HG03280 (cell line): ENCODE measurements at regions not wholly inside any gene's neighbourhood (a gene's known extent, or its start where the extent isn't known, plus 50 kb on each side); places are given as distances from the start of the nearest gene placed in this dataset.

Experiments
- ATAC-seq: cut with Tn5 transposase; IDR thresholded peaks from one replicate; pipeline ENCODE4 v1.9.1; 2021; ENCODE audit warnings: mild to moderate bottlenecking, moderate library complexity; ENCODE audit not compliant: unreplicated experiment

DNA sequence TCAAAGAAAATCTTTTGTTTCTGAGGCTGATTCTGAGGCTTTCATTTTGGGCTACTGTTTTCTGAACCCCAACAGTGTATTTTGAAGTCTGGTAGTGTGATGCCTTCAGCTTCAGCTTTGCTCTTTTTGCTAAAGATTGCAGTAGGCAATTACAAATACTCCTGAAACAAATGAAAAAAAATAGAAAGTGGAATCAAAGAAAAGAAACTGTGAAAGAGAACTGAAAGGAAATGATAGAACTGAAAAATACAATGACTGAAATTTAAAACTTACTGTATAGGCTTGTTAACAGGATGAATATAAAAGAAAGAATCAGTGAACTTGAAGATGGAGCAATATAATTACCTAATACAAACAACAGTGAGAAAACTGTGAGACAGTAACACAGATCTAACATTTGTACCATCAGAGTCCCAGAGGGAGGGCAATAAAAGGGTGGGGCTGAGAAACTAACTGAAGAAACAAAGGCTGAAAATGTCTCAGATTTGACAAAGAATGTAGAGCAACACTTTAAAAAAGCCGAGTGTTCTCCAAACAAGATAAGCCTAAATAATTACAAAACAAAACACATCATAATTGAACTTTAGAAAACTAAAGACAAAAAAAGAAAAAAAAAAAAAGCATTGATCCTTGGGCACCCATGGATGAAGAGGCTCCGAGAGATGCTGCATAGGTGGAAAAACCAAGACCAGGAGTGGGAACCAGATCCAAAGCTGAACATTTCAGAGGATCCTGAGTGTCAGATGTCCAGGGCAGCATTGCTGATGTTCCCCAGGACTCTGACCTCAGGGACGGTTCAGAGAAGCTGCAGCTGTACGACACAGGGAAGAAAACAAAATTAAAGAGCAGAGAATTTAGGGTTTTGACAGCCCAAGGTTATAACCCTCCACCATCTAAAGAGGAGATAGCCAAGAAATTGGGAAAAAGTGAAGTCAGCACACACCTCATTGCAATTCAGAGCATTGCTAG, 223.2 kb upstream of the IGFBP3 start:
- ATAC-seq = no peak

DNA sequence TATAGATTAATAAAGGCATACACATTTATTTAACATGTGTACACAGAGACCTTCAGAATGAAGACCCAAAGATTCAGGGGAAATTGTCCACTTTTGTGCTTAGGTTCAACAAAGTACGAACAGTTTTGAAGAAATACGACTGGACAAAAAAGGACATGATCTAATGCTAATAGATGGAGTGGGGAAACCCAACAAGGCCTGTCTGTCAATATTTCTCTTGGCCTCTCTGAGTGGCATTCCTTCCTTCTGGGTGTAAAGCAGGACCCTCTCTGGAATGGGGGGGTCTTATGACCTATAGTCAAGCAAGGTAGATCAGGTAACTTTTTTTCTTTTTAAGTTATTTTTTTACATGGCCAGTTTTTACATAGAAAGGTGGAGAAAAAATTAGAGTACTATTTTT, 222.3 kb upstream of the IGFBP3 start:
- no peak for ATAC-seq

DNA sequence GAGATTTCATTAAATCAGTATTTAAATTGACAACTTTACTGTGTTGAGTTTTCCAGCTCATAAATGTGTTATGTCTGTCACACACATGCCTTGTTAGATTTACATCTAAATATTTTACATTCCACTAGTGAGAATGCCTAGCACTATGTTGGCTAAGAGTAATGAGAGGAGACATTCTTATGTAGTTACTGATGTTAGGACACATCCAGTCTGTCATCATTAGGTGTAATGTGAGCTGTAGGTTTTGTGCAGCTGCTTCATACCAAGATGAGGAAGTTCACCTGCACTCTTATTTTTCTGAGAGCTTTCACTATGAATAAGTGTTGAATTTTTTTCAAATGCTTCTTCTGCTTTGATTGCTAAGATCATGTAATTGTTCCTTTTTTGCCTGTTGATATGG, 218.0 kb upstream of the IGFBP3 start:
- ATAC-seq = no peak

DNA sequence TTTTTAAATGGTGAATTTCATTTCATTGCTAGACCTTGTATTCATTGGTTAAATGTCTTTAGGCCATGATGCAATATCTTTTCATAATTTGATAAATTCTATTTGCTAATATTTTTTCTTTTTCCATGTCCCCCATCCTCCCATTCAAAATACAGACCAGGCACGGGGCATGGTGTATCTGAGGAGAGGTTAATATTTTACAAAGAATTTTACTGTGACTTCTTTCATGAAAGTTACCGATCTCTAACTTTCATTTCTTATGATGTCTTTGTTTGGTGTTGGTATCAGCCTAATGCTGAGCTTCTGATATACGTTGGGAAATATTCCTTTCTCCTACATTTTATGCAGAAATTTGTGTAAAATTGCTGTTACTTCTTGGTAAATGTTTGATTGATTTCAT, 216.7 kb upstream of the IGFBP3 start:
- no peak for ATAC-seq

DNA sequence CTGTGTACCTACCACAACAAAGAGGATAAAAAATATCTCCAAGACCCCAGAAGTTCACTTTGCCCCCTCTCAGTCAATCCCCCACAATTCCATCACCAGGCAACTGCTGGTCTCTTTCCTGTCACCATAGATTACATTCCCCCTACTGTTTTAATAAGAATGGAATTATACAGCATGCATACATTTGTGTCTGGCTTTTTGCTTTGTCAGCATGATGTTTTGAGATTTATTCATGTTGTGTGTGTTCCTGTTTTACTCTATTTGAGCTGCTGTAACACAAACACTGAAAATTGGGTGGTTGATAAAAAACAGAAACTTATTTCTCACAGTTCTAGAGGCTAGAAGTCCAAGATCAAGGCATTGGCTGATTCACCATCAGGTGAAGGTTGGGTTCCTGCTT, 214.5 kb upstream of the IGFBP3 start:
- ATAC-seq = no peak

DNA sequence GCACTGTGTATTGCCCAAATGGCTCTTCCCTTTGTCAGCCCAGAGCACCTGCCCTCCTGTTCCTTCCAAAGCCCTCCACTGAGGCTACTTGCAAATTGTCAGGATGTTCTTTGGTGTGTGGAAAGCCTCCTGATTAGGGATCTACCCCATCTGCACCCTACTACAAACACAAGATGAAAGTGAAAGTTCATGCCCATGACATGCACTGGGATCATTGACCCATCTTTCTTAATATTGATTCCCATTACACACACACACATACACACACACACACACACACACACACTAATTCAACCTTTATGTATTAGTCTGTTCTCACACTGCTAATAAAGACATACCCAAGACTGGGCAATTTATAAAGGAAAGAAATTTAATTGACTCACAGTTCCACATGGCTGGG, 213.7 kb upstream of the IGFBP3 start:
- ATAC-seq = no peak

DNA sequence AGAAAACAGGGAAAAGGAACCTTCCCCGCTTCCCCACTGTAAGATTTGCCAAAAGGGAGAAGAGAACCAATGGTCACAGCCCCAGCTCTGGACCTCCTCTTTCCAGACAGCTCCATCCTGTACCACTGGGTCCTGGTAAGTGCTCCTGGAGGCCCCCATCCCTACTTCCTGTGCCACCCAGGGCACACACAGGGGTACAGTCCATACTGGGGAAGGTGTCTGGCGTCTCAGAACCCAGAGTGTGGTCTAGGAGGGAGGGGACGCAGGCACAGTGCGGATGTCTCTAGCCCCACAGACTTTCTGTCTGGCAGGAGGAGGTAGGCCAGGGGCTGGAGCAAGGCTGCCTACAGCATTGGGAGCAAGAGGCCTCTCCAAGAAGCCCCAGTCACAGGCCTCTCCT, 213.3 kb upstream of the IGFBP3 start:
- ATAC-seq = no peak

DNA sequence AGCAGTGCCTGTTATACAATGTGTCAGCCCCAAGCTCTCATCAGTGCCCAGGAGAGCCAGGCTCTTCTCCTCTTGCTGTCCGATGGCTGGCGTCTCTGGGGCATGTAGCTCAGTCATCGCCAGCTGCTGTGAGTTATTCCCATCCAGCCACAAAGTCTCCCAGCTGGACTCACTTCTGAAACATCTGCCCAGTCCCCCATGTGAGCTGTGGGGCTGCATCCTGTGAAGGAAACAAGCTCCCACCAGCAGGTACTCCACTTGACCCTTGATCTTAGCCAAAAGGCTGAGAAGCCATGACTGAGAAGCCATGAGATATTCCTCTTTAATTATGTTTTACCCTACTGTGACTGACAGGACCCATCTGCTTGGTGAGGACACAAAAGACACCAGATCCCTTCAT, 212.7 kb upstream of the IGFBP3 start:
- ATAC-seq = no peak

DNA sequence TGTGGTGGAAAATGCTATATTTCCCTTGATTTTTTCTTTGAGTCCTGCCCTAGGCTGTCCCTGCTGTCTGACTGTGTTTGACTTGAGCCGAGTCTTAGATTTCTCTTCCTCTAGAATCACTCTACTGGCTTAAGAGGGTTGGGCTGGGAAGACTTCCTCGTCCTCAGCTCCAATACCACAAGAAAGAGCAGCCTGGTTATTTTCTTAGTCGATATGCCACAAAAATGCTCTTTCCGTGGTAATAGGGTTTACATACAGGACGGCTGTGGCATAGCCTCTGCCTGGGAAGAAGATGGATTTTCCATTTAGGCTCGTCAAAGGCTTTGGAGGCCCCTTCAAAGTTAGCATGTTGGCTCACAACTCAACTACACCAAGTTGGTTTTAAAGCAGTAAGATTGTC, 212.0 kb upstream of the IGFBP3 start:
- no peak for ATAC-seq

DNA sequence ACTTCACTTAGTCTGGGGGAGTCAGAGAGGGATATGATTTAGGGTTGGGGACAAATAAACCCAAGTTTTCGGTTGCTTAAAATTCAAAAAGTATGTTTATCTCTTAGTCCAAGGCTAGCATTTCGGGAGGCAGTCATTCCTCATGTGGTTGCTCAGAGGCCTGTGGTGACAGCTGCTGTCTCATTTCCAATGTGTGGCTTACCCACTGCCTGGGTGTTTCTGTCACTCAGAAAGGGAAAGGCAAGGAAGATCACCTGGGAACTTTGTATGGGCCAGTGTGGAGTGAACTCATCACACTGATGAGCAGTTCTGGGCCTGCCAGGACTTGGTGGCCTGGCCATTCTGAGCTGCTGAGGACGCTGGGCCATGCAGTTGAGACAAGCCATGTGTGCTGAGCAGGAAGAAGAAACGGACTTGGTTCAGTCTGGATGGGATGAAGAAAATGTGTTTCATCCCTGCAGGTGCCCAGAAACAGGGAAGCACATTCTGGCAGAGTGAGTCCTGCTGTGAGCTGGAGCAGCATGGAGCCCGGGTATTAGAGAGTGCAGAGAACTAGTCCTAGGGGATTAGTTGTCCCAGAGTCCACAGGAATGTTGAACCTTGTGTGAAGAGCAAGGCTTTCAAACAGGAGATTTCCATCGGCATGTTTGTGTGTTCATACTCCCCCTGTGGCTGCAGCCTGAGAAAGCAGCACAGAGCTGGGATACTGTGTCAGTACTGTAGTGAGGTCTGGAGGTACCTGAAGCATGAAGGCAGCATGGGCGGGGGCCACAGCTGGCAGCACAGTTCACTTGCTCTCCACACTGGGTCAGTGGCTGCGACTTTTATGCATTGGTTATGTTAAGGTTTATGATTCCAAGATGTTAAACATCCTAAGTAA, 211.1 kb upstream of the IGFBP3 start:
- no peak for ATAC-seq

DNA sequence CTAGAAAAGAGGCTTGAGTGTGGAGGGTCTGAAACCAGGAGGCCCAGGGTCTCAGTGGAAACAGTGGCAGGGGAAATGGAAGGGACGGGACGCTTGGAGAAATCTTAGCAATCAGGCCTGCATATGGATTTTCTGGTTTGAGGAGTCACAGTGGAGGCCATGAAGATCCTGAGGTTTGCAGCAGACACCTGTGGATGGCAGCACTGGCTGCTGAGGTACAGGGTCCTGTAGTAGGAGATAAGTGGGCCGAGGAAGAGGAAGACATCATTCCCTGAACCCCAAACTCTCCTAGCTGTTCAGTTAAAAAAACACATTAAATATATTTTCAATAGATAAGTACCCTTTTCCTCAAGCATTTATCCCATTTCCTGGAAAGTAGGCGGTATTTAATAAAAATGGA, 208.8 kb upstream of the IGFBP3 start:
- no peak for ATAC-seq

DNA sequence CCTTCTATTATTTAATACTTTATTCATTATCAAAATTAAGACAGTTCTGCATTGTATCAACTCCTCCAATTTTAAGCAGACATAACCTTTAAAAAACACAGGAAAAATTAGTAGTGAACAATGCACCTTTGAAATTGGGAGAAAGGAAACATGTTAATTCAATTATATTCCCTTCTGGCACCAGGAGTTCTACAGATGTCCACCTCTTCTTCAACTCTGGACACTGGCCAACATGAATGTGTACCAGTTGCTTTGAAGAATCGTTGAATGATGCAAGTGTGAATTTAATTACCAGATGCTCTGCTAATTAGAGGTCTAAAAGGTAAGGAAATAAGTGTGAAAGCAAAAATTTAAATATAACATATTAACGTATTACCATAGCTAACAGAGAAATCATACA, 206.7 kb upstream of the IGFBP3 start:
- no peak for ATAC-seq

DNA sequence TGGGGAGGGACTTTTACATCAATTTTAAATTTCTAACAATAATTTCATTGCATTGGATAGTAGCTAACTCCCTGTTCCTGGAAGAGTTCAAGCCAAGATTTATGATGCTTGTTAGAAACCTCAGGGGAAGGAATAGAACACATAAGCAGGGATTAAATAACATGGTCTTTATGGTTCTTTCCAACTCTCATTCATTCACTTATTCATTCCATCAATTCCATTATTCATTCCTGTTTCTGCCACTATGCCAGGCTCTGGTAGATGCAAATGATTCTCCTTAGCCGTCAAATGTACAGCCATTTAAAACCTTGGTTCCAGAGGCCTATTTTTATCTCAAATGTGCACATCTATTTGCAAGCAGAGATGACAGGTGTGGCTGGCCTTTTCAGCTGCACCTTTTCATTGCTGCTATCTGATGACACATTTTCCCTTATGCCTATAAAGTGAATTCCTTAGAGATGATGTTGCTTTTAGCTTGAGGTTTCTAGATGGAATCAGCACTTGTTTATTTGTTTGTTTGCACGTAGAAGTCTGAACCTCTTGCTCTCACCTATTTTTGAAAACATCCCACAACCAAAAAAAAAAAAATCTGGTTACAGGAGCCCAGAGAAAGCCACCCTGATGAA, 205.7 kb upstream of the IGFBP3 start:
- ATAC-seq = no peak

DNA sequence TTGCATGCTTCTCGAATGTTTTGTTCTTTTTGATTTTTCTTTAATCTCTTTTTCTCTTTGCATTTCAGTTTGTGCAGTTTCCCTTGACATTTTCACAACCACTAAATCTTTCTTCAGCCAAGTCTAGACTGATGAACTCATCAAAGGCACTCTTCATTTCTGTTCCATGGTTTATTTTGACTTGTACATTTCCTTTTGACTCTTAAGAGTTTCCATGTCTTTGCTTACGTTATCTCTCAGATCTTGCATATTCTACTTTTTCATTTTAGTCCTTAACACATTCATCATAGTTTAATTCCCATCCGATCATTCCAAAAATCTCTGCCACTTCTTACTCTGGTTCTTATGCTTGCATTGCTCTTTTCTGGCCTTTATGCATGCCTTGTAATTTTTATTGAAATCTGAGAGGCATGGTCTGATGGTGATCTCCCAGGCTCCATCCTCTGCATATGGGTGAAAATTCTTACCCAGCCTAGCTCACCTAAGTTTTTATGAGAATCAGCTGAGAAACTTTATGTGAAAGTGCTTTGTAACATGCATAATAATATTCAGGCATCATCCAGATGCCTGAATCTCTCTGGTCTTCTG, 202.8 kb upstream of the IGFBP3 start:
- no peak for ATAC-seq

DNA sequence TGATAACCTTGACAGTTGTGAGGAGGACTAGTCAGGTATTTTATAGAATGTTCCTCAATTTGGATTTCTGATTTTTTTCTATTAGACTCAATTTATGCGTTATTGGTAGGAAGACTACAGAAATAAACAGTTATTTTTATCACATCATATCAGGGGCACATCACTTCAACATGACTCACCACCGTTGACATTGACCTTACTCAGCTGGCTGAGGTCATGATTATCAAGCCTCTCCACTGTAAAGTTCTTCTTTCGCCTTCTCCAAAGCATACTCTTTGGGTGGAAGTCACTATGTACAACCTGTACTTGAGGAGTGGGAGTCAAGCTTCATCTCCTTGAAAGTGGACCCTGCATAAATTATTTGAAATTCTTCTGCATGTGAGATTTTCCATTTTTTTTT, 194.3 kb upstream of the IGFBP3 start:
- no peak for ATAC-seq

DNA sequence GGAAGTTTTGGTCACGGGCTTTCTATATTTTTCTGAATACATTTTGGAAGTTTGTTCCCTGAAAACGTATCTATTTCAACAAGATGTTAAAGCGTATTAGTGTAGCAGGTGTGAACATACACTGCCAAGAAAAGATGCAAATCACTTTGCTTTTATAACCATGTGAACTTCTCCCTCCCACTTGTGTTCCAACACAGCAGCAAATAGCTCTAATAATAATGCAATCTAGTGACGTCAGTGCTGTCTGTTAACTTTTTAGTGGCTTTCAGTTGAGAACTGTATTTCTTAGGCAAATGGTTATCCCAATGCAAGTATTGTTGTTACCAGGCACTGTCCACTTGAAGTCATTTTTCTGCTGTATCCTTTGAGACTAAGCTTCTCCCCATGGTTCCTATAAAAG, 188.4 kb upstream of the IGFBP3 start:
- ATAC-seq = no peak

DNA sequence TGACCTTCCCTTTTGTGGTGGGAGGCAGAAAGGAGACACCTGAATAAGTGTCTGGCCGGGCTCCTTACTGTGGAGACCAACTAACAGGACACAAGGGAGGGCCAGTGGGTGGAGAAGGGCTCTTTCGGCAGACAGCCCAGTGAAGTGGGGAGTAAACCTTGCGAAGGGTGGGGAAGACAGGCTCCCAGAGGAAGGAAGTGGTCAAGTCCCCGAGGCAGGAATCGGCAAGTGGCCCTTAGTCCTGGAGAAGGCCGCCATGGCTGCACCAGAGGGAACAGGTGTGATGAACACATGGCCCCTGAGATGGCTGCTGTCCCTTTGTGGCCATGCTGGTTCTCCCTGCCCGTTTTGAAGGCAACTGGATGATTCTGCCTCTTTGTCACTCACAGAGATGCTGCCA, 187.2 kb upstream of the IGFBP3 start:
- no peak for ATAC-seq

DNA sequence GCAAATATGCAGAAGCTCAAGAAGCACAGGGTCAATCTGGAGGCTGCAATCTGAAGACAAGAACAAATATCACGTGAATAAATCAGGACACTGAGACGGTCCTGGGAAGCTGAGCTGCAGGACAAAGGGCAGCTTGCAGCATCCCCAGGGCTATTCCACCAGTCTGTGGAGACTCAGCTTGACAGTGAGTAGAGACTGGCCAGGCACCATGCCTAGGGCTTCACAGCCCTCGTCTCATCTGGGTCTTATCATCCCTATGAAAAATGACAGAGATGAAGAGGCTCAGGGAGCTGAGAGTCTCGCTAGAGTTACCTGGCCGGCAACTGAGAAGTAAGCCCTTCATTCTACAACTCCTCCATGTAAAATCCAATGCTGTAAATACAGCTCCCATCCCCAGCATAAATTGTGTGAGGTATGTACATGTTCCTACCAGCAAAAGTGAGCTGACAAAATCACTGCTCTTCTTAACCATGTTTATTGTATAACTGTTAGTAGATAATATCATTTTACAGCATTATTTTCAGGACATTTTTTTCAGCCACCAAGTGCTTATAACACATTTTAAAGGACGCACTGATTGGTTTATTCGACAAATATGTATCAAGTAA, 186.6 kb upstream of the IGFBP3 start:
- ATAC-seq = no peak

DNA sequence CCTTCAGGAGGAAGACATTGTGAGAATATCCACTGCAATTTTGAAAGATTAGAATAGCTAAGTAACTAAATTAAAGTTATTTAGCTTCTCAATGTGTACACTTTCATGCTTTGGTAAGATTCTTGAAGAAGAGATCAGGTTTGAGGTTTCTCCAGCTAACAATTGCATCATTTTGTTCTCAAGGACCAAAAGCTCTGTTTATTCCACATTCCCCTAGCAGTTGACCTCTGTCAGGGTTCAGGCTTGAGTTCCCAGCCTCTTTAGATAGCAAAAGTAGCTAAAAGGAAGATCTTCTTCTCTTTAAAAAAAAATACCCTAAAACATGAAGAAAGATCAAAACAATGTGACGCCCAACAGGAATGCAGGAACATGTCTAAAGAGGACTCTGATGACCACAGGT, 179.4 kb upstream of the IGFBP3 start:
- no peak for ATAC-seq

DNA sequence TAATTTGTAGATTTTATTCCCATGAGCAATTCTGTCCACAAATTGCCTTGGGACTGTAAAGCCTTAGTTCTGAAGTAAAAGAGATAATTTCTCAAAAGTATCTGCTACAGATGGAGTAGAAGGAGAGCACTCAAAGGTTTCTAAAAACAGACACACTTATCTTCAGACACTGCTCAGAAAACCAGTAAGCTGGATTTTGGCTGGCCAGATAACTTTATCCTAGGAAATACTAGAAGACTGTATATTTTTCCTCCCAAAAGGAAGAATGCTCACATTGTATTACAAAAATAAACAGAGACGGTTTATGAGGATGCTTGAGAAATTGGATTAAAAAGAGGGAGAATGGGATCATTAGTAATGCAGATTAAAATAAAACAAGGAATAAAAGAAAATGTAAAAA, 178.0 kb upstream of the IGFBP3 start:
- no peak for ATAC-seq

DNA sequence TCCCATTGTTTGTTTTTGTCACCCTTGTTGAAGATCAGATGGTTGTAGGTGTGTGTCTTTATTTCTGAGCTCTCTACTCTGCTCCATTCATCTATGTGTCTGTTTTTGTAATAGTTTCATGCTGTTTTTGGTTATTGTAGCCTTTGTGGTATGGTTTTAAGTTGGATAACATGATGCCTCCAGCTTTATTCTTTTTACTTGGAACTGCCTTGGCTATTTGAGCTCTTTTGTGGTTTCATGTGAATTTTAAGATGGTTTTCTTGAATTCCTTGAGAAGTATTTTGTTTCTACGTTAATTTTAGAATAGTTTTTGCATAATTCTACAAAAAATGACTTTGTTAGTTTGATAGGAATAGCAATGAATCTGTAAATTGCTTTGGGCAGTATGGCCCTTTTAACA, 170.0 kb upstream of the IGFBP3 start:
- no peak for ATAC-seq
